Erythroblast (primary cell): ENCODE measurements at regions not wholly inside any gene's neighbourhood (a gene's known extent, or its start where the extent isn't known, plus 50 kb on each side); places are given as distances from the start of the nearest gene placed in this dataset.

ENCODE experiments used
- GATA1 ChIP-seq: IDR thresholded peaks from 2 replicates; pipeline ENCODE4 v1.6.1; 2011; ENCODE audit warnings: low read depth, mild to moderate bottlenecking, control low read depth, low read length, moderate library complexity
- POLR2A ChIP-seq: IDR thresholded peaks from 2 replicates; pipeline ENCODE4 v1.6.1; 2011; ENCODE audit warnings: mild to moderate bottlenecking, low read length

GRCh38 chr21:16522548-16522947, 792.8 kb downstream of the USP25 start:
- no peak for TF ChIP-seq POLR2A
- TF ChIP-seq GATA1 = no peak
